ENCODE measurements at regions not wholly inside any gene's neighbourhood (a gene's known extent, or its start where the extent isn't known, plus 50 kb on each side); places are given as distances from the start of the nearest gene placed in this dataset.

GRCh38 chr4:124884316-124884715, 171.8 kb upstream of the ANKRD50 start:
- no peak overlapping the region for H3K27ac Mint-ChIP-seq
- intact Hi-C loops (cut with micrococcal nuclease) = no loop called here
- Histone ChIP-seq H3K4me1 (ENCODE audit: control insufficient read depth in 1 of 2, insufficient read depth in 2 of 2, low read length in 2 of 2) (no peaks in the 10 kb centered on the region), H3K9me3 (replicated peaks in 1 of 2; ENCODE audit: control insufficient read depth in 1 of 2, insufficient read depth in 1 of 2, low read length in 2 of 2) (no peaks in the 10 kb centered on the region), H4K20me1 (ENCODE audit: insufficient read depth, low read length) (no peaks in the 10 kb centered on the region), H3K79me2 (ENCODE audit: insufficient read depth, low read length) (no peaks in the 10 kb centered on the region), H3K4me3 (replicated peaks in 1 of 3; ENCODE audit: low read depth in 2 of 3, low read length in 3 of 3) (no peak overlapping the region), H3K27ac (ENCODE audit: low read depth in 1 of 2, low read length in 2 of 2) (no peak overlapping the region), H3K4me2 (replicated peaks; ENCODE audit: extremely low read depth, low read length, poor library complexity, severe bottlenecking) (no peak overlapping the region), H3K27me3 (ENCODE audit: control insufficient read depth in 2 of 2, insufficient read depth in 2 of 2, low read length in 2 of 2) (no peaks in the 10 kb centered on the region), H3K36me3 (replicated peaks in 1 of 2; ENCODE audit: control insufficient read depth in 1 of 2, insufficient read depth in 2 of 2, low read length in 2 of 2) (no peaks in the 10 kb centered on the region), H3K9ac (ENCODE audit: insufficient read depth, low read length, poor library complexity, severe bottlenecking) (no peak overlapping the region), H2AFZ (ENCODE audit: insufficient read depth, low read depth, low read length, poor library complexity, severe bottlenecking) (no peak overlapping the region)
- no CpG with 5 or more reads among the region's 2 CpGs for WGBS (ENCODE audit: insufficient coverage)
- H3K9me3 Mint-ChIP-seq = peaks cover 0 to 3% (median 0%) of the 10 kb centered on the region in 7 donors
- DNase-seq = no peak
- no peaks in the 10 kb centered on the region for H3K27me3 Mint-ChIP-seq (ENCODE audit: low read depth in 3 of 3)
- H3K4me1 Mint-ChIP-seq = no peaks in the 10 kb centered on the region
- TF ChIP-seq CTCF (IDR thresholded peaks at IDR 0.05) = no peak
- H3K4me3 Mint-ChIP-seq = no peak overlapping the region
- no peaks in the 10 kb centered on the region for H3K36me3 Mint-ChIP-seq

GRCh38 chr4:124883632-124884031, 171.1 kb upstream of the ANKRD50 start:
- WGBS (ENCODE audit: insufficient coverage) = 83% methylated on average over 1 of the region's 4 CpGs
- Mint-ChIP-seq H3K27ac (no peak overlapping the region), H3K36me3 (no peaks in the 10 kb centered on the region), H3K27me3 (ENCODE audit: low read depth in 3 of 3) (no peaks in the 10 kb centered on the region), H3K4me3 (no peak overlapping the region), H3K4me1 (no peaks in the 10 kb centered on the region), H3K9me3 (no peaks in the 10 kb centered on the region)
- no peaks in the 10 kb centered on the region for H3K27me3 ChIP-seq (ENCODE audit: control insufficient read depth in 2 of 2, insufficient read depth in 2 of 2, low read length in 2 of 2)
- no peak overlapping the region for H2AFZ ChIP-seq (ENCODE audit: insufficient read depth, low read depth, low read length, poor library complexity, severe bottlenecking)
- no peak overlapping the region for H3K4me3 ChIP-seq (replicated peaks in 1 of 3; ENCODE audit: low read depth in 2 of 3, low read length in 3 of 3)
- no peaks in the 10 kb centered on the region for H3K9me3 ChIP-seq (replicated peaks in 1 of 2; ENCODE audit: control insufficient read depth in 1 of 2, insufficient read depth in 1 of 2, low read length in 2 of 2)
- no peak overlapping the region for H3K9ac ChIP-seq (ENCODE audit: insufficient read depth, low read length, poor library complexity, severe bottlenecking)
- no peaks in the 10 kb centered on the region for H4K20me1 ChIP-seq (ENCODE audit: insufficient read depth, low read length)
- H3K4me1 ChIP-seq (ENCODE audit: control insufficient read depth in 1 of 2, insufficient read depth in 2 of 2, low read length in 2 of 2) = no peaks in the 10 kb centered on the region
- H3K27ac ChIP-seq (ENCODE audit: low read depth in 1 of 2, low read length in 2 of 2) = no peak overlapping the region
- H3K79me2 ChIP-seq (ENCODE audit: insufficient read depth, low read length) = no peaks in the 10 kb centered on the region
- no peak for DNase-seq
- no peak overlapping the region for H3K4me2 ChIP-seq (replicated peaks; ENCODE audit: extremely low read depth, low read length, poor library complexity, severe bottlenecking)
- intact Hi-C loops (cut with micrococcal nuclease) = no loop called here
- TF ChIP-seq CTCF (IDR thresholded peaks at IDR 0.05) = no peak
- no peaks in the 10 kb centered on the region for H3K36me3 ChIP-seq (replicated peaks in 1 of 2; ENCODE audit: control insufficient read depth in 1 of 2, insufficient read depth in 2 of 2, low read length in 2 of 2)
